ENCODE measurements at regions not wholly inside any gene's neighbourhood (a gene's known extent, or its start where the extent isn't known, plus 50 kb on each side); places are given as distances from the start of the nearest gene placed in this dataset.
"Not testable (repeated sequence)": the region's sequence is repeated elsewhere in the genome, so short reads cannot be mapped to it uniquely, and the experiment has no call there.

DNA sequence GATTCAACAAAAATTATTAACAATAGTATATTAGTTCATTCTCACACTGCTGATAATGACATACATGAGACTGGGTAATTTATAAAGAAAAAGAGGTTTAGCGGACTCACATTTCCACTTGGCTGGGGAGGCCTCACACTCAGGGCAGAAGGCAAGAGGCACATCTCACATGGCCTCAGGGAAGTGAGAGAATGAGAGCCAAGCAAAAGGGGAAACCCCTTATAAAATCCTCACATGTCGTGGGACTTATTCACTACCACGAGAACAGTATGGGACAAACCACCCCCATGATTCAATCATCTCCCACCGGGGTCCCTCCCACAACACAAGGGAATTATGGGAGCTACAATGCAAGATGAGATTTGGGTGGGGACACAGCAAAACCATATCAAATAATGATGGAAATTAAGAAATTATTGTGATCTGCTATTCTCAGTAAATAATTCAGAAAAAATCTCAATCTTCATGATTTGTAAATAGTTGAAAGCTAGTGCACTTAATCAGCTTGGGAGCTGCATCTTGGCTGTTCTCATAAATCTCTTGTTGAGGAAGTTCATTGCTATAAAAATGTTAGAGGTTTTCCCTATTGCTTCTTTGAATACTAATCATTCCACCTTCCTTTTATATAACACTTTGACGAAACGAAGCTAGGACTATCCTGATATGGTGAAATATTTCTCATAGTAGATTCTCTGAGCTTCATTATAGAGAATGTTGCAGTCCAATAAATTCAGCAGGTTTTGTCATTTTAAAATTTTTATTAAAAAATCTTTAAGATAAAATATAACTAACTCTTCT lies 179.2 kb downstream of the SPDYE17 start:
- TF ChIP-seq, protein P1, sequence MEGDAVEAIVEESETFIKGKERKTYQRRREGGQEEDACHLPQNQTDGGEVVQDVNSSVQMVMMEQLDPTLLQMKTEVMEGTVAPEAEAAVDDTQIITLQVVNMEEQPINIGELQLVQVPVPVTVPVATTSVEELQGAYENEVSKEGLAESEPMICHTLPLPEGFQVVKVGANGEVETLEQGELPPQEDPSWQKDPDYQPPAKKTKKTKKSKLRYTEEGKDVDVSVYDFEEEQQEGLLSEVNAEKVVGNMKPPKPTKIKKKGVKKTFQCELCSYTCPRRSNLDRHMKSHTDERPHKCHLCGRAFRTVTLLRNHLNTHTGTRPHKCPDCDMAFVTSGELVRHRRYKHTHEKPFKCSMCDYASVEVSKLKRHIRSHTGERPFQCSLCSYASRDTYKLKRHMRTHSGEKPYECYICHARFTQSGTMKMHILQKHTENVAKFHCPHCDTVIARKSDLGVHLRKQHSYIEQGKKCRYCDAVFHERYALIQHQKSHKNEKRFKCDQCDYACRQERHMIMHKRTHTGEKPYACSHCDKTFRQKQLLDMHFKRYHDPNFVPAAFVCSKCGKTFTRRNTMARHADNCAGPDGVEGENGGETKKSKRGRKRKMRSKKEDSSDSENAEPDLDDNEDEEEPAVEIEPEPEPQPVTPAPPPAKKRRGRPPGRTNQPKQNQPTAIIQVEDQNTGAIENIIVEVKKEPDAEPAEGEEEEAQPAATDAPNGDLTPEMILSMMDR (conservative IDR thresholded peaks at IDR 0.05; ENCODE audit: low read length), result not testable (repeated sequence)
- not testable (repeated sequence) for TF ChIP-seq EZH2phosphoT487 (IDR thresholded peaks at IDR 0.05; ENCODE audit: borderline replicate concordance, low read depth, low read length)

Data from OCI-LY7 (cell line).